ENCODE measurements at regions not wholly inside any gene's neighbourhood (a gene's known extent, or its start where the extent isn't known, plus 50 kb on each side); places are given as distances from the start of the nearest gene placed in this dataset.

DNA sequence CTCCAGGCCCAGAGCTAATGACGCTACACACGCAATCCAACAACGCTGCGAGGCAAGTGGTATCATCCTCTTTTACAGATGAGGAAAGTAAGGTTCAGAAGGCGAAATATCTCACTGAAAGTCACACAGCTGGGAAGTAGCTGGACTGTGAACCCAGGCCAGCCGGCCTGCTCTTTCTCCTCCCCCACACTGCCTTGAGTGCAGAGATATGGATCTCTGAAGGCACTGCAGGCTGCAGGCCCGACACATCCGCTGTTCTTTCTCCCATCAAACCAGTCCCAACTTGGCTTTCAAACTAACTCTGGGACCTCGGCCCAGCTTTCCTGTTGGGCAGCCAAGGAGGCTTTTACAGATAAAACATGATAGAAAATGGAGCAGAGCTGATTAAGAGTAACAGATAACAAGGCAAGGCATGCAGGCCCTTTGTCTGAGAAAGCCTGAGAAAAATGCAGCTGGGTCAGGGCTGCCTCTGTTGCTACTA is 64.0 kb upstream of the PTPRJ start:
- H4K20me1 ChIP-seq (ENCODE audit: insufficient read depth, low read length): no peaks in the 10 kb centered on the region

DNA sequence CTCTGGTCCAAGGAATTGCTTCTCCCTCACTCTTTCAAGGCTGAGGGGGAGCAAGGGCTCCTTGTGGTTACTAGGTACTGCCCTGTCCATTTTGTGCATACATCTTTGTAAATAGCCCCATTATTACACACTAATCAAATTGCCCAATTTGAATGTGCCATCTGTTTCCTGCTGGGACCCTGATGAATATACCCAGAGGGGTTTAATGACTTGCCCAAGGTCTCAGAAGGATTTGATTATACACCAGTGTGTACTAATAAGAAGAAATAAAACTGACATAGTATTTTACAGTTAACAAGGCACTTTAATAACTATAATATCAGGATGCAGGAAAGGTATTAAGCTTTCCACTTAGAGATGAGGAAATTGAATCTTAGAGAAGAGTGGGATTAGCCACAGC is 64.6 kb upstream of the PTPRJ start:
- no peak overlapping the region for H3K27ac ChIP-seq (ENCODE audit: low read length)
- peaks cover 15% of the 10 kb centered on the region for H3K4me1 ChIP-seq (ENCODE audit: low read length)
- H3K4me3 ChIP-seq (ENCODE audit: low read length): no peak overlapping the region
- DNase-seq: no peak
- 0 out of 2 replicates have a peak, but pooled peaks cover 3% of the 10 kb centered on the region for H3F3A ChIP-seq (ENCODE audit: insufficient read depth, low read length)
- no peaks in the 10 kb centered on the region for H3K36me3 ChIP-seq (replicated peaks; ENCODE audit: insufficient read depth, low read length)
- no peak overlapping the region for H3K9ac ChIP-seq (ENCODE audit: low read length)
- no peak overlapping the region for H2AFZ ChIP-seq (ENCODE audit: low read length)
- no peak overlapping the region for H3K4me2 ChIP-seq (ENCODE audit: low read depth, low read length)
- H3K27me3 ChIP-seq (replicated peaks; ENCODE audit: insufficient read depth, low read length): peaks cover 36% of the 10 kb centered on the region
- TF ChIP-seq, protein P1, sequence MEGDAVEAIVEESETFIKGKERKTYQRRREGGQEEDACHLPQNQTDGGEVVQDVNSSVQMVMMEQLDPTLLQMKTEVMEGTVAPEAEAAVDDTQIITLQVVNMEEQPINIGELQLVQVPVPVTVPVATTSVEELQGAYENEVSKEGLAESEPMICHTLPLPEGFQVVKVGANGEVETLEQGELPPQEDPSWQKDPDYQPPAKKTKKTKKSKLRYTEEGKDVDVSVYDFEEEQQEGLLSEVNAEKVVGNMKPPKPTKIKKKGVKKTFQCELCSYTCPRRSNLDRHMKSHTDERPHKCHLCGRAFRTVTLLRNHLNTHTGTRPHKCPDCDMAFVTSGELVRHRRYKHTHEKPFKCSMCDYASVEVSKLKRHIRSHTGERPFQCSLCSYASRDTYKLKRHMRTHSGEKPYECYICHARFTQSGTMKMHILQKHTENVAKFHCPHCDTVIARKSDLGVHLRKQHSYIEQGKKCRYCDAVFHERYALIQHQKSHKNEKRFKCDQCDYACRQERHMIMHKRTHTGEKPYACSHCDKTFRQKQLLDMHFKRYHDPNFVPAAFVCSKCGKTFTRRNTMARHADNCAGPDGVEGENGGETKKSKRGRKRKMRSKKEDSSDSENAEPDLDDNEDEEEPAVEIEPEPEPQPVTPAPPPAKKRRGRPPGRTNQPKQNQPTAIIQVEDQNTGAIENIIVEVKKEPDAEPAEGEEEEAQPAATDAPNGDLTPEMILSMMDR (IDR thresholded peaks at IDR 0.05; ENCODE audit: low read length): no peak
- TF ChIP-seq EZH2 (optimal IDR thresholded peaks at IDR 0.05; ENCODE audit: low read depth, low read length): no peak
- TF ChIP-seq EZH2phosphoT487 (IDR thresholded peaks at IDR 0.05; ENCODE audit: low read length): no peak
- H4K20me1 ChIP-seq (ENCODE audit: insufficient read depth, low read length): no peaks in the 10 kb centered on the region
- H3K9me3 ChIP-seq (replicated peaks; ENCODE audit: insufficient read depth, low read length): no peaks in the 10 kb centered on the region
- no peaks in the 10 kb centered on the region for H3K79me2 ChIP-seq (ENCODE audit: low read length)
- no peaks in the 10 kb centered on the region for H3K9me2 ChIP-seq (replicated peaks; ENCODE audit: insufficient read depth, low read length)

More for the DNA sequence above, 64.0 kb upstream of the PTPRJ start:
- no peak overlapping the region for H2AFZ ChIP-seq (ENCODE audit: low read length)
- DNase-seq: no peak
- TF ChIP-seq, protein P1 (IDR thresholded peaks at IDR 0.05; ENCODE audit: low read length): no peak
- TF ChIP-seq EZH2 (optimal IDR thresholded peaks at IDR 0.05; ENCODE audit: low read depth, low read length) (no peak), EZH2phosphoT487 (IDR thresholded peaks at IDR 0.05; ENCODE audit: low read length) (no peak)
- H3K79me2 ChIP-seq (ENCODE audit: low read length): no peaks in the 10 kb centered on the region
- no peak overlapping the region for H3K4me2 ChIP-seq (ENCODE audit: low read depth, low read length)
- 0 out of 2 replicates have a peak, but pooled peaks cover 3% of the 10 kb centered on the region for H3F3A ChIP-seq (ENCODE audit: insufficient read depth, low read length)
- H3K4me3 ChIP-seq (ENCODE audit: low read length): no peak overlapping the region
- no peak overlapping the region for H3K9ac ChIP-seq (ENCODE audit: low read length)
- no peak overlapping the region for H3K27ac ChIP-seq (ENCODE audit: low read length)
- H3K36me3 ChIP-seq (replicated peaks; ENCODE audit: insufficient read depth, low read length): no peaks in the 10 kb centered on the region
- H3K9me3 ChIP-seq (replicated peaks; ENCODE audit: insufficient read depth, low read length): no peaks in the 10 kb centered on the region
- peaks cover 16% of the 10 kb centered on the region for H3K4me1 ChIP-seq (ENCODE audit: low read length)
- peaks cover 32% of the 10 kb centered on the region for H3K27me3 ChIP-seq (replicated peaks; ENCODE audit: insufficient read depth, low read length)
- H3K9me2 ChIP-seq (replicated peaks; ENCODE audit: insufficient read depth, low read length): no peaks in the 10 kb centered on the region

- H3K4me3 ChIP-seq (ENCODE audit: low read length): no peak overlapping the region
- H2AFZ ChIP-seq (ENCODE audit: low read length): no peak overlapping the region
- no peak overlapping the region for H3K27ac ChIP-seq (ENCODE audit: low read length)
- no peak for TF ChIP-seq EZH2phosphoT487 (IDR thresholded peaks at IDR 0.05; ENCODE audit: low read length)
- TF ChIP-seq EZH2 (optimal IDR thresholded peaks at IDR 0.05; ENCODE audit: low read depth, low read length): no peak
- TF ChIP-seq, protein P1 (IDR thresholded peaks at IDR 0.05; ENCODE audit: low read length): no peak
- 0 out of 2 replicates have a peak, but pooled peaks cover under 1% of the 10 kb centered on the region for H3F3A ChIP-seq (ENCODE audit: insufficient read depth, low read length)
- H3K9ac ChIP-seq (ENCODE audit: low read length): no peak overlapping the region
- peaks cover 11% of the 10 kb centered on the region for H3K4me1 ChIP-seq (ENCODE audit: low read length)
- H3K79me2 ChIP-seq (ENCODE audit: low read length): no peaks in the 10 kb centered on the region
- H3K36me3 ChIP-seq (replicated peaks; ENCODE audit: insufficient read depth, low read length): no peaks in the 10 kb centered on the region
- no peaks in the 10 kb centered on the region for H3K9me2 ChIP-seq (replicated peaks; ENCODE audit: insufficient read depth, low read length)
- H3K4me2 ChIP-seq (ENCODE audit: low read depth, low read length): no peak overlapping the region
- no peaks in the 10 kb centered on the region for H4K20me1 ChIP-seq (ENCODE audit: insufficient read depth, low read length)
- H3K9me3 ChIP-seq (replicated peaks; ENCODE audit: insufficient read depth, low read length): no peaks in the 10 kb centered on the region
- DNase-seq: no peak
- H3K27me3 ChIP-seq (replicated peaks; ENCODE audit: insufficient read depth, low read length): peaks cover 40% of the 10 kb centered on the region
These were observed 65.0 kb upstream of the PTPRJ start for GRCh38 chr11:47915374-47915773.

All from MM.1S (cell line).